Breast epithelium (tissue), 4 donors: ENCODE measurements at regions not wholly inside any gene's neighbourhood (a gene's known extent, or its start where the extent isn't known, plus 50 kb on each side); places are given as distances from the start of the nearest gene placed in this dataset.

Experiments used
- DNase-seq, 2 donors: peaks; one replicate each; pipeline ENCODE4 v3.0.0-alpha.2; 2019; ENCODE audit warnings: low spot score in 2 of 2
- H3K27ac ChIP-seq, 2 donors: fragments of 200-600 bp; sonication (generic) in 1 of 2; one replicate each; pipeline ENCODE4 v1.5.1; 2016 to 2019; ENCODE audit warnings: mild to moderate bottlenecking in 1 of 2
- H3K27me3 ChIP-seq, 2 donors: fragments of 200-600 bp; sonication (generic) in 1 of 2; one replicate each; pipeline versions ENCODE4 v1.5.1 to v1.6.0; 2017 to 2019; ENCODE audit warnings: control low read depth in 1 of 2, mild to moderate bottlenecking in 1 of 2
- H3K36me3 ChIP-seq: fragments of 200-600 bp; one replicate; pipeline ENCODE4 v1.5.1; 2019
- H3K4me1 ChIP-seq, 2 donors: fragments of 200-600 bp; sonication (generic); one replicate each; pipeline ENCODE4 v1.5.1; 2016 to 2019; ENCODE audit warnings: control low read depth in 1 of 2
- H3K4me3 ChIP-seq, 3 donors: fragments of 200-600 bp; sonication (generic); 1 replicate in 2 of 3; 2 replicates in 1 of 3; pipeline ENCODE4 v1.5.1; 2016 to 2019; ENCODE audit warnings: mild to moderate bottlenecking in 3 of 3, moderate library complexity in 2 of 3
- H3K9me3 ChIP-seq, 2 donors: fragments of 200-600 bp; sonication (generic) in 1 of 2; one replicate each; pipeline ENCODE4 v1.5.1; 2016 to 2019; ENCODE audit warnings: control low read depth in 1 of 2
- POLR2A ChIP-seq: fragments of 450-650 bp; IDR thresholded peaks from one replicate; pipeline ENCODE4 v1.6.1; 2016; ENCODE audit warnings: antibody characterized with exemption, mild to moderate bottlenecking, moderate library complexity
- POLR2AphosphoS5 ChIP-seq, 3 donors: sonication (generic); formaldehyde crosslinking; IDR thresholded peaks; one replicate each; pipeline ENCODE4 v1.6.1; 2017; ENCODE audit warnings: antibody characterized with exemption in 3 of 3
- intact Hi-C: fragments of 100-400 bp; cut with DNase I; formaldehyde crosslinking; loops from one replicate; pipeline ENCODE4 v1.15.1; 2023; ENCODE audit warnings: low total_unique reads
- TF ChIP-seq, protein P1 (sequence below), 3 donors: fragments of 450-650 bp; IDR thresholded peaks; one replicate each; pipeline ENCODE4 v1.5.1; 2016 to 2017; ENCODE audit warnings: antibody characterized with exemption in 3 of 3, mild to moderate bottlenecking in 3 of 3, moderate library complexity in 3 of 3

DNA sequence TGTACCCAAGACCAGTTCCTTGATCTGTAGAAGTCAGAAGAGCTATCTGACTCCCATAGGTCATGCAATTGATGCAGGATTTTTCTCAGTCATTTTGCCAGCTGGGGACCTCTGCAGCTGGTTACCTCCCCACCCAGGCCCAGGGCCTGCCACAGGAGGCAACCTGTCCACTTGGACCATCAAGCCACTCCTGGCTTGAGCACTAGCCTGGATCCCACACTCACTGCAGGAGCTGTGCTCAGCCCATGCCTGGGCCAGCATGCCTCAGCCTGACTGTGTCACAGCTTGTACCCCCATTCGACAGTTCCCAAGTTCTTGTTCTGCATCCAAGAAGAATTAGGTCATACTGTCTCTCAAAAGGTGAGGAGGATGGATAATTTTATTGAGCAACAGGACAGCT lies 189.4 kb downstream of the PCDH17 start:
- TF ChIP-seq POLR2AphosphoS5 (IDR thresholded peaks at IDR 0.05) (no peak), POLR2A (no peak)
- TF ChIP-seq, protein P1, sequence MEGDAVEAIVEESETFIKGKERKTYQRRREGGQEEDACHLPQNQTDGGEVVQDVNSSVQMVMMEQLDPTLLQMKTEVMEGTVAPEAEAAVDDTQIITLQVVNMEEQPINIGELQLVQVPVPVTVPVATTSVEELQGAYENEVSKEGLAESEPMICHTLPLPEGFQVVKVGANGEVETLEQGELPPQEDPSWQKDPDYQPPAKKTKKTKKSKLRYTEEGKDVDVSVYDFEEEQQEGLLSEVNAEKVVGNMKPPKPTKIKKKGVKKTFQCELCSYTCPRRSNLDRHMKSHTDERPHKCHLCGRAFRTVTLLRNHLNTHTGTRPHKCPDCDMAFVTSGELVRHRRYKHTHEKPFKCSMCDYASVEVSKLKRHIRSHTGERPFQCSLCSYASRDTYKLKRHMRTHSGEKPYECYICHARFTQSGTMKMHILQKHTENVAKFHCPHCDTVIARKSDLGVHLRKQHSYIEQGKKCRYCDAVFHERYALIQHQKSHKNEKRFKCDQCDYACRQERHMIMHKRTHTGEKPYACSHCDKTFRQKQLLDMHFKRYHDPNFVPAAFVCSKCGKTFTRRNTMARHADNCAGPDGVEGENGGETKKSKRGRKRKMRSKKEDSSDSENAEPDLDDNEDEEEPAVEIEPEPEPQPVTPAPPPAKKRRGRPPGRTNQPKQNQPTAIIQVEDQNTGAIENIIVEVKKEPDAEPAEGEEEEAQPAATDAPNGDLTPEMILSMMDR (IDR thresholded peaks at IDR 0.05) = no peak
- H3K9me3 ChIP-seq = peaks cover 5 to 9% of the 10 kb centered on the region in 2 donors
- no peaks in the 10 kb centered on the region for H3K36me3 ChIP-seq
- H3K27ac ChIP-seq = no peak overlapping the region
- no peak for DNase-seq
- H3K4me3 ChIP-seq = no peak overlapping the region
- intact Hi-C loops = no loop called here
- H3K27me3 ChIP-seq = no peaks in the 10 kb centered on the region
- H3K4me1 ChIP-seq = no peaks in the 10 kb centered on the region

GRCh38 chr13:57823704-57824103 lies 192.2 kb downstream of the PCDH17 start:
- H3K36me3 ChIP-seq = no peaks in the 10 kb centered on the region
- TF ChIP-seq, protein P1 (IDR thresholded peaks at IDR 0.05) = no peak
- TF ChIP-seq POLR2AphosphoS5 (IDR thresholded peaks at IDR 0.05) (no peak), POLR2A (no peak)
- intact Hi-C loops = no loop called here
- H3K4me1 ChIP-seq = no peaks in the 10 kb centered on the region
- H3K9me3 ChIP-seq = peaks cover 5 to 9% of the 10 kb centered on the region in 2 donors
- no peaks in the 10 kb centered on the region for H3K27me3 ChIP-seq
- H3K4me3 ChIP-seq = no peak overlapping the region
- DNase-seq = no peak
- no peak overlapping the region for H3K27ac ChIP-seq

- H3K4me1 ChIP-seq = no peaks in the 10 kb centered on the region
- no peak overlapping the region for H3K27ac ChIP-seq
- no peaks in the 10 kb centered on the region for H3K27me3 ChIP-seq
- TF ChIP-seq, protein P1 (IDR thresholded peaks at IDR 0.05) = no peak
- TF ChIP-seq POLR2AphosphoS5 (IDR thresholded peaks at IDR 0.05) (no peak), POLR2A (no peak)
- H3K4me3 ChIP-seq = no peak overlapping the region
- no peaks in the 10 kb centered on the region for H3K36me3 ChIP-seq
- intact Hi-C loops = no loop called here
- peaks cover 5 to 9% of the 10 kb centered on the region in 2 donors for H3K9me3 ChIP-seq
- DNase-seq = no peak
These were observed 192.6 kb downstream of the PCDH17 start for GRCh38 chr13:57824121-57824520.

DNA sequence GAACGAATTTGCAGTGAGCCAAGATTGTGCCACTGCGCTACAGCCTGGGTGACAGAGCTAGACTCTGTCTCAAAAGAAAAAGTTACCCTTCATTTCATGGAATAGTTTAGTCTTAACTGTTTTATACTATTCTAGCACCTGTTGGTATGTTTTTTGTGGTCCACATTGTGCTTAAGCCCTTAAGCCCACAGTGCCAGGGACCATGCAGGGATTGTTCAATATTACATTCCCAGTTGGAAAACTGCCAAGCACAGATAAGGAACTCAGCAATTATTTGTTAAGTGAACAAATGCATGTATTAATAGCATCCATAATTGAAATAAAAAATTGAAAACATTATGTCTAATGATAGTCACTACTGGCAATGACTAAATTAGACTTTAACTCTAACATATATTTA lies 193.5 kb downstream of the PCDH17 start:
- H3K4me3 ChIP-seq = no peak overlapping the region
- TF ChIP-seq POLR2A (no peak), POLR2AphosphoS5 (IDR thresholded peaks at IDR 0.05) (no peak)
- TF ChIP-seq, protein P1 (IDR thresholded peaks at IDR 0.05) = no peak
- no peaks in the 10 kb centered on the region for H3K27me3 ChIP-seq
- peaks cover 5 to 9% of the 10 kb centered on the region in 2 donors for H3K9me3 ChIP-seq
- H3K4me1 ChIP-seq = no peaks in the 10 kb centered on the region
- no peaks in the 10 kb centered on the region for H3K36me3 ChIP-seq
- intact Hi-C loops = no loop called here
- DNase-seq = no peak
- H3K27ac ChIP-seq = no peak overlapping the region

DNA sequence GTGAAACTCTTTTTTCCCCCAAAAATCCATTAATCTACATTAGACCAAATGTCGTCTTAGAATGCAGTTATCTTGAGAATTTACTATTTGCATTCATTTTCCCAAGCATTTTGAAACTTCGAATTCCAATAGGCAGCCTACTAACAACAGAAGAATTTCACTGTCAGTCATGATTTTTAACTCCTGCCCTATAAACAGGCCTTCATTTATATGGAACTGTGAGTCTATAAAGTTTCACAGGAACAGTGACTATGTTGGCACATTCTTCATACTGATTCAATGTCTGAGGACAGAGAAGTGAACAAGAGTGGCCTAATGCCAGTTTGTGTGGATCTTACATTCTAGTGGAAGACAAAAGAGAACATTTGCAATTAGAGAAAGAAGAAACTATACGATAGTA lies 198.0 kb downstream of the PCDH17 start:
- Histone ChIP-seq H3K27me3 (no peaks in the 10 kb centered on the region), H3K27ac (no peak overlapping the region), H3K4me3 (no peak overlapping the region), H3K4me1 (no peaks in the 10 kb centered on the region), H3K9me3 (no peaks in the 10 kb centered on the region), H3K36me3 (no peaks in the 10 kb centered on the region)
- TF ChIP-seq, protein P1 (IDR thresholded peaks at IDR 0.05) = no peak
- no peak for TF ChIP-seq POLR2AphosphoS5 (IDR thresholded peaks at IDR 0.05)
- no peak for TF ChIP-seq POLR2A
- intact Hi-C loops = no loop called here
- DNase-seq = no peak
